ENCODE measurements at regions not wholly inside any gene's neighbourhood (a gene's known extent, or its start where the extent isn't known, plus 50 kb on each side); places are given as distances from the start of the nearest gene placed in this dataset.

- no peak for DNase-seq (ENCODE audit: low read depth in 1 of 2, low spot score in 1 of 2)
Observed at GRCh38 chr2:43109261-43109743, 117.1 kb downstream of the ZFP36L2 start.

DNA sequence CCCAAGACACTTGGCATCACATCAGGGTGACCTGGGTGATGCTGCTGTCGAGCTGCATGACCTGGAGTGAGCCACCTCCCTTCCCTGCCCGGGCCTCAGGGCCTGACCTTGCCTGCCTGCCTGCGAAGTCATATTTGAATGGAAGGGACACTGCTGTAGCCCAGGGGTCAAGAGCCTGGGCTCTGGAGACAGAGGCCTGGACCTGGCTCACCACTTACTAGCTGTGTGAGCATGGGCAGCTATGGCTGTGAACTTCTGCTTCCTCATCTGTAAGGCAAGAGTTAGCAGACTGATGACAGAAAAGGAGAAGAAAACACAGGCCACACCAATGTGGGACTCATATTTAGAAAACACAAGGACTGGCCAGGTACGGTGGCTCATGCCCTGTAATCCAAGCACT lies 118.7 kb downstream of the ZFP36L2 start:
- no peak for DNase-seq (ENCODE audit: low read depth in 1 of 2, low spot score in 1 of 2)

DNA sequence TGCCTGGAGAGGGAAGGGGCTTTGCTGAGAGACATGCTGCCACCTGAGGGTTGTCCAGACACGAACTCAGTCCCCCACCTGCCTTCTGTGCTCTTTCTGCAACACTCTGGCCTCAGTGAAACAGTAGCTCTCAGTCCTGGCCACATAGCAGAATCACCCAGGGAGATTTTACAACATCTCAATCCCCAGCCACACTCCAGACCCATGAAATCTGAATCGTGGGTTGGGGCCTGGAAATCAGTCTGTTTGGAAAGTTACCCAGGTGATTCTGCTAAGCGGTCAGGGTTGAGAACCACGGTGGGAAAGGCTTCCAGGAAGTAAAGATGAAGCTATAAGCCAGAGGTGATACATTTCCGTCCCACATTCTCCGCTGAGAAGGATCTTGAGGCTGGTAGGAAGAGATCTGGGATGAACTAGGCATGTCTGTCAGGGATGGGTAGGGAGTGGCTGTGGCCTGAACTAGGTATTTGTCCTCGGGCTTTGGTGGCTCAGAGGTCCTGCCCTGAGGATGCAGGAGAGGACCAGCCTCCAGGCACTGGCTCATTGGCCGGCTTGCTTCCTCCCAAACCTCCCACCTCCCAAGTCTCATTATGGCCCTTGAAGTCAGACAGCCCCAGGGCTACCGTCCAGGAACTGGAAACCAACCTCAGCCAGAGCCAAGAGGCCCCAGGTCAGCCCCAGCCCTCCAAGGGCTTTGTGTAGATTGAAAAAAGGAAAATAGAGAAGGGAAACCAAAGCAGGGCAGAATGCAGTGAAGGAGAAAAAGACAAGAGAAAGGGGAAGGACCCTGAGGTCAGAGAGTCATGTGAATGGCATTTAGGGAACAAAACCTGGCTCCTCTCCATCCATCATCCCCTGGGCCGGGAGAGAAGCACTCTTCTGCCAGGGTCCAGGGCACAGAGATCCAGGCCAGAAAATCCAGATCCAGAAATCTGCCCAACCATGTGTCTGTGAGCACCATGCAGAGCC lies 119.6 kb downstream of the ZFP36L2 start:
- no peak for DNase-seq (ENCODE audit: low read depth in 1 of 2, low spot score in 1 of 2)

- no peak for DNase-seq (ENCODE audit: low read depth in 1 of 2, low spot score in 1 of 2)
Observed at GRCh38 chr2:43105586-43106558, 120.5 kb downstream of the ZFP36L2 start.

- DNase-seq (ENCODE audit: low read depth in 1 of 2, low spot score in 1 of 2): no peak
Observed at GRCh38 chr2:43104763-43105162, 121.6 kb downstream of the ZFP36L2 start.

DNA sequence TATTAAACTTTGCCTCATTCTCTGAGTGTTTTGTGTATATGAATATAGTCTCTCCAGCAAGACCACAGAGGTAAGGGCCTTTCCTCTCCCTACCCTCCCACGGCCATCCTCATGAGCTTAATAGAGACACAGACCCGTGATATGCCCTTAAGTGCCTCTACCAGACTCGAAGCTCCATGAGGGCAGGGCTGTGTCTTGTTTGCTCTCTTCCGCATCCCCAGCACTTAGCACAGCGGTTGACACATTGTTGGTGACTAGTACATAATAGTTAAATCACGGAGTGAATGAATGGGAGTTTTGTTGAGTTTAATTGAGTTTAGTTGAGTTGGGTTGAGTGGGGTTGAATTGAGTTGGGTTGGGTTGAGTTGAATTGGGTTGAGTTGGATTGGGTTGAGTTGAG lies 122.3 kb downstream of the ZFP36L2 start:
- no peak for DNase-seq (ENCODE audit: low read depth in 1 of 2, low spot score in 1 of 2)

DNA sequence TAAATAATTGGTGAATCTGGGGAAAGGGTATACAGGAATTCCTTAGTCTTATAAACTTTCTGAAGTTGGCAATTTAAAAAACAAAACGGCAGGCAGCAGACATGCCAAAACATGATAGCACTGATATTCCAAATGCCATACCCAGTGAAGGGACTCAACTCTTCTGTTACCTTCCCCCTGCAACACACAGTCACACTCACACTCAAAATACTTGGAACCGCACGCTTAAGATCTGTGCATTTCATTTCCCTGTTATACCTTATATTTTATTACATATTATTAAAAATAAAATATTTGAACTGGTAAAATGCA lies 123.4 kb downstream of the ZFP36L2 start:
- DNase-seq (ENCODE audit: low read depth in 1 of 2, low spot score in 1 of 2): no peak

DNA sequence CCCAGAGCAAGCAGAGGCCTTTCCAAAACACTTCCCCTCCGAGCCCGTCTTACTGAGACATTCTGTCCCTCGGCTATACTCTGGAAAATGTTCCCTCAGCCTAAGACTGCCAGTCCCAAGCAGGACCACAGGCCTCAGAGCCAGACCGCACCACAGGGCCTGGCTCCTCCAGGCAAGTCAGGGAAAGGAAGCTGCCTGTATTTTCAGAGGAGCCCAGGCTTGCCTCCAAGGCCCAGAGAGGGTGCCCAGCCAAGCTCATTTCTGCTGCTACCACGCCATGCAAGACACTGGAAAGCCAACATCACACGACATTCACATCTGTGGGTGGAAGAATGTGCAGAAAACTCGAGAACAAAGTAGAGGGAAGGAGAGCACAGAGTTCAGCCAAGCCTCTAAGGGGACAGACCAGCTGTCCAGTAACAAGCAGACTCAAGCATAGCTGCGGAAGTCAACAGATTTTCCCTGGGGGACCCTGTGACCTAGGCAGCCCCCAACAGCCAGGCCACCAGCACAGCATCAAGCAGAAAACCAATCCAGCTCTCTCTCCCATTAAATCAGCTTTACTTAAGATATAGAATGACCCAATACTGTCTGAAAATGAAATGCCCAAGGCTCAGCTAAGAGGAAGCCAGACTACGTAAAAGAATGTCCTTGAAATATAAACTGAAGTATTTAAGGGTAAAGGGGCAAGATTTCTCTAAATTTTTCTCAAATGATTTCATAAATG lies 123.9 kb downstream of the ZFP36L2 start:
- DNase-seq (ENCODE audit: low read depth in 1 of 2, low spot score in 1 of 2): no peak

DNA sequence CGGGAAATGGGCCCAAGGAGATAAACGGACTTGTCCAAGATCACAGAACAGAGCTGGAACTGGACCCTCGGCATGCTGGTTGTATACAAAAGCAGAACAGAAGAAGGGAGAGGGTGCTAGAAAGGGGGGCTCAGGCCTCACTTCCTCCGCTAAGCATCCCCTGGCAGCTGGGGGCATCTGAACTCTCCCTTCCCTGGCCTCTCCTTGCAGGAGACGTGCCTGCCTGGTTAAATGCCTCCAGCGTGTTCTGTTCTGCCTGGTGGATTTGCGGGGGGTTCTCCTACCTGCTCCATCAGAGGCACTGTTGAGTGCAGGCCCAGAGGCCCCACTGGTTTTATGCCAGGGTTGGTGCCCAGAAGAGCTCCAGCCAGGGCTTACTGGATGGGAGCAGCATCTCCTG lies 124.7 kb downstream of the ZFP36L2 start:
- DNase-seq (ENCODE audit: low read depth in 1 of 2, low spot score in 1 of 2): no peak

GRCh38 chr2:43100883-43101662 lies 125.3 kb downstream of the ZFP36L2 start:
- DNase-seq (ENCODE audit: low read depth in 1 of 2, low spot score in 1 of 2): no peak

GRCh38 chr2:43100362-43100882 lies 126.0 kb downstream of the ZFP36L2 start:
- DNase-seq (ENCODE audit: low read depth in 1 of 2, low spot score in 1 of 2): no peak

GRCh38 chr2:43099797-43100196 lies 126.6 kb downstream of the ZFP36L2 start:
- DNase-seq (ENCODE audit: low read depth in 1 of 2, low spot score in 1 of 2): no peak

DNA sequence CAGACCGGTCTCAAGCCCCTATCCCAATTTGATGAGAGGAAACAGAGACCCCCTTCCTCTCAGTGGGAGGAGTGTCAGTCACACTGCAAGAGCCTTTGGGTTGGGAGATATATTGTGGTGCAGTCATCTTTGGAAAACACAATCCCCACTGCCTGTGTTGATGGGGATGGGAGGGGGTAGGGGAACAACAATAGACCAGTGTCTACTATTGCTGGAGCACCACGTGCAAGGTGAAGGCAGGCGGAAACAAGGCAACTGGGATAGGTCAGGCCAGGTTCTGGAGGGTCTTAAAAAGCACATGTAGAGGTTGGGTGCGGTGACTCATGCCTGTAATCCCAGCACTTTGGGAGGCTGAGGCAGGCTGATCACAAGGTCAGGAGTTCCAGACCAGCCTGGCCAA lies 127.9 kb downstream of the ZFP36L2 start:
- no peak for DNase-seq (ENCODE audit: low read depth in 1 of 2, low spot score in 1 of 2)

DNA sequence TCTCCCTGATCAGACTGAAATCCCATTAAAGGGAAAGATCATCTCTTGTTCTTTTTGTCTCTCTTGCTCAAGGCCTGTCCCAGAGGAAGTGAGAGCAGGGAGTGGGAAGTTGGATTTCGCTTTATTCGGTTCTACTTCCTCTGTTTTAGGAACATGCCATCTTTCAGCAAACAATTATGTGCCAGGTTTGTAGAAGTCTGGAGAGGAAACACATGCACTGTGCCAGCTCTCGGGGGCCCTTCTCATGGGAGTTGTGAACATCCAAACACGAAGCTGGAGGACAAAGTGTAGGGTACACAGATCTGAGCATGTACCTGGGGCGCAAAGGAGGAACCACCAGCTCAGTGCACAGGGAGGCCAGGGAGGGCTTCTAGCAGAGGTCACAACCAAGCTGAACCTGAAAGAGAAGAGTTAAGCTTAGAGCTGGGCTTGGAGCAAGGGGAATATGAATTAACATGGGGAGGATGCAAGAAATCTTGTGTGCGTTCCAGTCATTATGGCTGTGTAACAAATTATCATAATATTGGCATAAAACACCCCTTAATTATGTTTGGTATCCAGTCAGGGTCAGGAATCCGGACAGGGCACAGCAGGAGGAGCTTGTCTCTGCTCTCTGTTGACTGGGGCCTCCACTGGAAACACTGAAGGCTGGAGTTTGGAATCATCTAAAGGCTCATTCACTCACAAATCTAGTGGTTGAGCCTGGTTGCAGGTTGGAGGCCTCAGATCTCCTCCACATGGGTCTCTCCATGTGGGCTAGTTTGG lies 128.6 kb downstream of the ZFP36L2 start:
- DNase-seq (ENCODE audit: low read depth in 1 of 2, low spot score in 1 of 2): no peak

GRCh38 chr2:43095533-43096295 lies 130.7 kb downstream of the ZFP36L2 start:
- DNase-seq (ENCODE audit: low read depth in 1 of 2, low spot score in 1 of 2): no peak

DNA sequence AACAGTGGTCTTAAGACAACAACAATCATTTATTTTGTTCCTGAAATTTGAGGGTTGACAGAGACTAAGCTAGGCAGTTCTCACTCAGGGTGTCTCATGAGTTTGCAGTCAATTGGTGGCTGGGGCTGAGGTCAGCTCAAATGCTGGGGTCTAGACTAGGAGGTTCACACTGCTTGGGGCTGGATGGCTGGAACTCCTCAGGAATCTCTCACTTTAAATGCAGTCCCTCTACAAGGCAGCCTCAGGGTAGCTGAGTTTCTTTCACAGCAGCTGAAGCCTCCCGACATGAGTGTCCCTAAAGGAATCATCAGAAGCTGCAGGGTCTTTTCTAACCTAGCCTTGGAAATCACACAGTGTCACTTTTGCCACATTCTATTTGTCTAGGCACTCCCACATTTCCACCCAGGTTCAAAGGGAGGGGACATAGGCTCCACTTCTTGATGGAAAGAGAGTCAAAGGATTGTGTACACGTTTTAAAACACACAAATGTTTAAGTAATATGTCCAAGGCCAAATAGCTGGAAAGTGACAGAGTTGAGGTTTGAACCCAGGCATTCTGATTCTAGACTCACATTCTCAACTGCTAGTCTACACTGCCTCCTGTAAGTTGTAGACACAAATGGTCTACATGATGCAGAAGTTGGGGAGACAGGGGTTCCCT lies 133.8 kb downstream of the ZFP36L2 start:
- DNase-seq (ENCODE audit: low read depth in 1 of 2, low spot score in 1 of 2): no peak

DNA sequence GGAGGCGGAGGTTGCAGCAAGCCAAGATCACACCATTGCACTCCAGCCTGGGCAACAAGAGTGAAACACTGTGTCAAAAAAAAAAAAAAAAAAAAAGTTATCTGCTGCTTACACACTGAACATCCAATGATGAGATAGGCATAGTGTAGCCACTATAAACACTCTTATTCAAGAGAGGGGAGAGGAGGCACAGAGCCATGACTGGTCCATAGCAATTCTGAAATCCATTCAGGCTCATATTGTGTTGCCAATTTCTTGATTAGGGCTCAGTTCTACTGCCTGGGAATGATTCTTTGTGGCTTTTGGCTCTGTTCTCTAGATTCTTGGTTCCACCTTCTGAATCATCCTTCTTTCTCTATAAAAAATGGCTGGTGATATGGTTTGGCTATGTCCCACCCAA lies 136.1 kb downstream of the ZFP36L2 start:
- no peak for DNase-seq (ENCODE audit: low read depth in 1 of 2, low spot score in 1 of 2)

Measured in activated T-helper 1 cell treated with anti-CD3 and anti-CD28 coated beads, Interleukin-2, amount 50 U/mL, for 16 hours (primary cell).